GM12878 (cell line): ENCODE measurements at regions not wholly inside any gene's neighbourhood (a gene's known extent, or its start where the extent isn't known, plus 50 kb on each side); places are given as distances from the start of the nearest gene placed in this dataset.

Source experiments
- CTCF ChIP-seq, 3 experiments: IDR thresholded peaks in 2 of 3; conservative IDR thresholded peaks in 1 of 3; 2 replicates each; pipeline ENCODE4 v1.5.1; 2011; ENCODE audit warnings: low read depth in 3 of 3, low read length in 3 of 3, mild to moderate bottlenecking in 3 of 3, control low read depth in 2 of 3, moderate library complexity in 2 of 3, inconsistent platforms in 1 of 3, mixed read lengths in 1 of 3; ENCODE audit not compliant: control insufficient read depth in 2 of 3, insufficient read depth in 1 of 3; ENCODE audit errors: extremely low read depth in 1 of 3
- EZH2 ChIP-seq: IDR thresholded peaks from 2 replicates; pipeline ENCODE4 v1.6.1; 2012; ENCODE audit warnings: low read depth, mild to moderate bottlenecking, control low read depth, inconsistent platforms, low read length, borderline replicate concordance; ENCODE audit not compliant: control insufficient read depth
- POLR2AphosphoS2 ChIP-seq: IDR thresholded peaks from 2 replicates; pipeline ENCODE4 v1.6.1; 2011; ENCODE audit warnings: low read depth, mild to moderate bottlenecking, low read length, improper control_type of control experiment, moderate library complexity
- RAD21 ChIP-seq: IDR thresholded peaks from 2 replicates; pipeline ENCODE4 v1.6.1; 2011; ENCODE audit warnings: mild to moderate bottlenecking, low read depth, low read length, moderate library complexity; ENCODE audit not compliant: insufficient read depth
- YY1 ChIP-seq: IDR thresholded peaks from 2 replicates; pipeline ENCODE4 v1.6.1; 2011; ENCODE audit warnings: low read depth, mild to moderate bottlenecking, low read length
- ZNF274 ChIP-seq: IDR thresholded peaks from one replicate; pipeline ENCODE4 v1.8.0; 2011; ENCODE audit not compliant: insufficient read length, insufficient read depth

GRCh38 chr11:71302534-71302909, 50.1 kb upstream of the SHANK2 start:
- no peak for TF ChIP-seq EZH2
- no peak for TF ChIP-seq ZNF274
- TF ChIP-seq CTCF (IDR thresholded peaks at IDR 0.05 in 2 of 3, conservative IDR thresholded peaks at IDR 0.05 in 1 of 3; ENCODE audit: control insufficient read depth in 2 of 3, extremely low read depth in 1 of 3, insufficient read depth in 1 of 3, low read depth in 3 of 3, low read length in 3 of 3) = no peak
- TF ChIP-seq RAD21 = no peak
- no peak for TF ChIP-seq POLR2AphosphoS2
- TF ChIP-seq YY1 = no peak
